Activated CD8-positive, alpha-beta memory T cell treated with anti-CD3 and anti-CD28 coated beads, Interleukin-2, amount 50 U/mL, for 24 hours (primary cell): ENCODE measurements at regions not wholly inside any gene's neighbourhood (a gene's known extent, or its start where the extent isn't known, plus 50 kb on each side); places are given as distances from the start of the nearest gene placed in this dataset.
"Not testable (repeated sequence)": the region's sequence is repeated elsewhere in the genome, so short reads cannot be mapped to it uniquely, and the experiment has no call there.

Experiments
- DNase-seq: peaks from one replicate; pipeline ENCODE4 v3.0.0-alpha.2; 2020; ENCODE audit errors: extremely low read depth

DNA sequence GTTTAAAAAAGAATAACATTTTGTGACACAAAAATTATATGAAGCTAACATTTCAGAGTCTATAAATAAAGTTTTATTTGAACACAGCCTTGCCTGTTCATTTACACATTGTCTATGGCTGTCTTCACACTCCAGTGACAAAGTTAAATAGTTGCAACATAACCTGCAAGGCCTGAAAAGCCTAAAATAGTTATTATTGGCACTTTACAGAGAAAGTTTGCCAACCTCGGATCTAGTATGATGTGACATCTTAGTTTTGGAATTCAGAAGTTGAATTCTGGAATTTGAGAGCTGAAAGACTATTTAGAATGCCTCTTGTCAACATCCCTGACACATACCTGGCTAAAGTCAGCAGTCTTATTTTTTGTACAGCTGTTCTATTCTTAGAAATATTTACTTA lies 68.3 kb downstream of the DYRK2 start:
- DNase-seq = no peak

DNA sequence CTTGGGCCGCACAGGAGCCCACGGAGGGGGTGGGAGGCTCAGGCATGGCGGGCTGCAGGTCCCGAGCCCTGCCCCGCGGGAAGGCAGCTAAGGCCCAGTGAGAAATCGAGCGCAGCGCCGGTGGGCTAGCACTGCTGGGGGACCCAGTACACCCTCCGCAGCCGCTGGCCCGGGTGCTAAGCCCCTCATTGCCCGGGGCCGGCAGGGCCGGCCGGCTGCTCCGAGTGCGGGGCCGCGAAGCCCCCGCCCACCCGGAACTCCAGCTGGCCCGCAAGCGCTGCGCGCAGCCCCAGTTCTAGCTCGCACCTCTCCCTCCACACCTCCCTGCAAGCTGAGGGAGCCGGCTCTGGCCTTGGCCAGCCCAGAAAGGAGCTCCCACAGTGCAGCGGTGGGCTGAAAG lies 70.8 kb downstream of the DYRK2 start:
- DNase-seq = not testable (repeated sequence)

DNA sequence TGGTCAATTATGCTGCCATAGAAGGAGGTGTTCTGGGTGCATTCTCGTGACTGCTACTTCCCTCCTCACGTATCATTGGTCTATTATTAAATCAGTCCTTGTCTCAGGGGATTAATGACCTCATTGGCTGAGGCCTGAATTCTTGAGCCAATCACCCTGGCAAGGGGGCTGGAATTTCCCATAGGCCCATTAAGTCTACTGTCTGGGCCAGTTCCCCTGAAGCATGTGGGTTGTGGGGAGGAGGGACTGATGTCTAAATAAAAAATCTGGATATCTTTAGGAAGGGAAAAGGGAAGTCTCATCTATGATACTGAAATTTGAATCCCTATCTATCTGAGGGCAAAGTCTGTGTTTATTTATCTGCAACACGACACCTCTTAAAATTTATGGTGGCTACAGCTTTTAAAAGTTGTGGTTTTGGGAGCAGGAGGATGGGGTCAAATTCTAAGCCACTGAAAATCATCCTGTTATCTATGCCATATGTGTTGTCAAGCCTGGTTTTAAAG lies 71.9 kb downstream of the DYRK2 start:
- no peak for DNase-seq

DNA sequence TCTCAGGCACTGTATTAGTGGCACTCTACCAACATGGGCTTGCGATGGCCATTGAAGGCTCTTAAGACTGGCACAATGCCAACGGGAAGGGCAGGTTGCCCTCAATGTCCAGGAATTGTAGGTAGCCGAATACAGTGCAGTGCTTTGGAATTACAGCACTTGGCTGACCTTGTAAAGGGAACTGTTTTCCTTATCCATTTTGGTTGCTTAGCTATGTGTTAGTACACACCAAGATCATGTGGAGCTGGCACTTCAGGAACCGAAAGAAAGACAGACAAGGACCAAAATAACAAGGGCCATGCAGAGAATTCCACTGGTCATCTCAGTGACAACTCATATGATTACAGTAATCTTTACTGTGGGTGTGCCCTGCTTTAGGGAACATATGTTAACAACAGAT lies 72.7 kb downstream of the DYRK2 start:
- no peak for DNase-seq

DNA sequence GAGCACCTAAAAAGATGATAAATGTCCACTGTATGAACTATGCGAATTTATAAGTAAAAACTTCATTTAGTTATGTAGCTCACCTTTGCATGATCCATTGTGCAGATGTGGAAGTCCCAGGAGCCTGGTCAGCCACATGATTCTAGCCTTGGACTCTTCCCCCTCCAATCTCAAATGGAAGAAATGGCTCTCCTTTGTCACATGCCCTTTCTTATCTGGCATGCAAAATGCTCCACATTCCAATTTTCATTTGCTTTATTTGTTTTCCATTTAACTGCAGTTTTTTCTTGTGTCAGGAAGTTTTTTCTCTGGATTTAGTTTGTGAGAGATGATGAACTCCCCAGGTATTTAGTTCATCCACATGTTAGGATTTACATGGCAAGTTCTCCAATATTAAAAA lies 73.8 kb downstream of the DYRK2 start:
- DNase-seq = no peak

DNA sequence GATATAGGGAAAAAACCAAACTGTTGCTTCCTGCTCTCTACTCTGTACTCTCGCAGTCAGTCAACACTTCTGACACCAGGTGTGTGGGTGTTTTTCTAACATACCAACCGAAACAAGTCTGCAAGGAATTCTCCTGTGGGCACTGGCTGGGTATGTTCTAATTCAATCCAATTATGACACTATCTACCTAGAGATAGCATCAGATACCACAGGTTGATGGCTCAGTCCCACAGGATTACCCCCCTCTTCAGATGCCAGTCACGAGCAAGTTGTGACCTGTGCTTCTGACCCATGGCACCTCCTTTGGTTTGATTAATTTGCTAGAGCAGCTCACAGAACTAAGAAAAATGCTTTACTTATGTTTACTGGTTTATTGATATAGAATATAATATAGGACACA lies 78.3 kb downstream of the DYRK2 start:
- no peak for DNase-seq

DNA sequence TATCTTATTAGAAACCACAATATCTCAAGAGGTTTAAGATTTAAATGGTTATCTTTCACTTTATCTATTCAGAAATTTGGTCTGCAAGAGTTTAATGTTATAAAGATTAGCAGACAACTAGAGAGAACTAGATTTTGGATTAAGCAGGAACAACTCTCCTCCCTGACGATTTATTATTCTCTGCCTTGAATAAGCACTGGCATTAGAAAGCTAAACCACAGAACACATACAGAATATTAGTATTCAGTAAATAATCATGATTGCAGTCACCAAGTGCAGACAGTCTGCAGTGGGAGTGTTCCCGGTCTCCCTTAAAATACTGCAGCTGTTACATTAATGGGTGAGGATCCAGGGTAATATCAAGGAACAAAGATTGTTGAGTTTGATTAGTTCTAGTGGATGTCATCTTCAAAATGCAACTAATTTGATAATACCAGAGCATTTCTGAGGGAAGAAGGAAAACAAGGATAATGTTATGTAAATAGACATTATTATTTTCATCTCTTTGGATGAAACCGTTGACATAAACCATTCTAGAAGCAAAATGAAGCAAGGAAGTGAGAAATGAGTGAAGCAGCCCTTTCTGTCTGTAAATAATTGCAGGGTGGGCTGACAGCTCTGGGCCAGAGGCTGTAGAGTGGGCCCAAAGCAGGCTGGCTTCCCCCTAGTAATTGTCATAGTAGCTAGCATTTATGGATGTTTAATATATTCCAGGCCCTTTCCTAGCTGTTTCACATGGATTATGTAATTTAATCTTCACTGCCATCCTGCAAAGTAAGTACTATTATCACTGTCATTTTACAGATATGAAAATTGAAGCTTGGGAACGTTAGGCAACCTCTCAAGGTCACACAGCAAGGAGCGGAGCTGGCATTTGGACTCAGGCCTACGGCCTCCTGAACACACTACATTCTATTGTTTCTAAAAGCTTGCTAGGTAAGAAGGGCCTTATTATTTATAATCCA lies 79.4 kb downstream of the DYRK2 start:
- no peak for DNase-seq

DNA sequence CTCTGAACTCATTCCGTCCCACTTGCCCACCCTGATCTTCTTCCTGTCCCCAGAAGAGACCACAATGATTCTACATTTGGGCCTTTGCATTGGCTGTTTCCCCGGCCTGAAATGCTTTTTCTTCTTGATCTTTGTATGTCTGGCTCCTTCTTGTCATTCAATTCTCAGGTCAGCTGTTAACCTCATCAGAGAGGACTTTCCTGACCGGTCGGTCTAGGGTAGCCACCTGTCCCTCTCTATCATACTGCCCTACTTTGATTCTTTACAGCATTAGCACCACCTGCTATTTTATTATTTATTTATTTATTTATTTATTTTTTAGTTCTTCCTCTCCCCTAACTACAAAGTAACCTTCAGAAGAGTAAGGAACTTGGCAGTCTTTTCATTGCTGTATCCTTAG lies 84.3 kb downstream of the DYRK2 start:
- DNase-seq = no peak

DNA sequence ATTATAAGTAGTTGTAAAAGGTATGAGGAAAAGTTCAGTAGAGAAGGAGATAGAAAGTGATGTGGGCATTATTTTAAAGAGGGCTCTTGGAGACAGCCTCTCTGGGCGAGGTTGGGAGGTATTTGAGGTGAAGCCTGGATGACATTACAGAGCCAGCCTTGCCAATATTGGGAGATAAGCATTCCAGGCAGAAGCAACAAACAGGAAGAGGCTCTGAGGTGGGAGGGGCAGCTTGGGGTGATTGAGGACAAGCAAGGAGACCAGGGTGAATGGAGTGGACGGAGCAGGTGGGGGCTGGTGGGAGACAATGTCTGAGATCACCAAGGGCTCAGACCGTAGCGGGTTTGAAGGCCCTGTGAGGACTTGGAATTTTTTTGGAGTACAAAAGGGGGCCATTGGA lies 87.3 kb downstream of the DYRK2 start:
- DNase-seq = no peak

DNA sequence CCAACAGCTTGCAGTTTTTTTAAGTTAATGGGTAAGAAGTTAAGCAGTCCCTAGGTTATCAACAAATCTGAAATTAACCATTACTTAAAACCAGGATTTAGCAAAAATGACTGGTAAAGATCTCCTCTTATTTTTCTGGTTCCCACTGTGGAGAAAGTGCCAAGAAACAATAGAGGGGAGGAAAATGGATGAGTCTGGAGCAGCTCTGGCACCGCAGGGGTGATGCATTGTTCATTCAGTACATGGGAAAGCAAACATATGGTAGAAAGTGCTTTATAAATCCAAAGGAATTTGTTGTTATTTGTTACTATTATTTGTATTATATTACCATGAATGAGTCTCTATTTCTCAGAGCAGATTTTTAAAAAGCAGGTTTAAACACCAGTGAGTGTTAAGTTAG lies 92.2 kb downstream of the DYRK2 start:
- no peak for DNase-seq

DNA sequence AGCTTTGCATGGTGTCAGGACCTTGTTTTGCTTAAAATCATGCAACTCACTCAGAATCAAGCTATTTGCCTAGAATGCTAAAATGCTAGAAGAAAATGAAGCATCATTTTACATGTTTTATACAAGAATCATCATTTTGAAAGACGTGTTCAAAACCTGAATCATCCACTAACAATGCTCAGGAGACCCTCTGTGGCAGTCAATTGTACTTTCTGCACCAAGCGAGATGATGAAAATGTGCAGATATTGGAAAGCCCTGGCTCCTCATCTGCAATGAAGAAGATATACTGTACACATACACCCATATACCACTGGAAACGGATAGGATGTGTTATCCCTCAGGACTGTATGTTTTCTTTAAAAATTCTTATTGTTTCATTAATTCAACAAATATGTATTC lies 92.7 kb downstream of the DYRK2 start:
- DNase-seq = no peak

DNA sequence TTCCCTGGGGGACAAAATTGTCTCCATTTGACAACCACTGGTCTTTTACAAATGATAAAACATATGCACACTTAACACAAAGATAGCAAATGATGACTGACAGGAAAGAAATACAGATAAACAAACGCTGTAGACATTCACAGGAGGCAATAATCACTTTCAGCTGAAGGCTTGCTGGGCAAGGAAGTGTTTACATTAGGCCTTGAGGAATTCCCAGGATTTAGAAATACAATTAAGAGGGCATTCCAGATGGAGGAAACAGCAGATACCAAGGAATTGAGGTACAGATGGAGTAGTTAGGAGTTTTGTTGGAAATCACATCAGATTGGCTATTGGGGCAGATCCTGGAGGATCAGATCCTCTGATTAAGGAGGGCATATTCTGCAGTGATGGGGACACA lies 93.9 kb downstream of the DYRK2 start:
- no peak for DNase-seq

DNA sequence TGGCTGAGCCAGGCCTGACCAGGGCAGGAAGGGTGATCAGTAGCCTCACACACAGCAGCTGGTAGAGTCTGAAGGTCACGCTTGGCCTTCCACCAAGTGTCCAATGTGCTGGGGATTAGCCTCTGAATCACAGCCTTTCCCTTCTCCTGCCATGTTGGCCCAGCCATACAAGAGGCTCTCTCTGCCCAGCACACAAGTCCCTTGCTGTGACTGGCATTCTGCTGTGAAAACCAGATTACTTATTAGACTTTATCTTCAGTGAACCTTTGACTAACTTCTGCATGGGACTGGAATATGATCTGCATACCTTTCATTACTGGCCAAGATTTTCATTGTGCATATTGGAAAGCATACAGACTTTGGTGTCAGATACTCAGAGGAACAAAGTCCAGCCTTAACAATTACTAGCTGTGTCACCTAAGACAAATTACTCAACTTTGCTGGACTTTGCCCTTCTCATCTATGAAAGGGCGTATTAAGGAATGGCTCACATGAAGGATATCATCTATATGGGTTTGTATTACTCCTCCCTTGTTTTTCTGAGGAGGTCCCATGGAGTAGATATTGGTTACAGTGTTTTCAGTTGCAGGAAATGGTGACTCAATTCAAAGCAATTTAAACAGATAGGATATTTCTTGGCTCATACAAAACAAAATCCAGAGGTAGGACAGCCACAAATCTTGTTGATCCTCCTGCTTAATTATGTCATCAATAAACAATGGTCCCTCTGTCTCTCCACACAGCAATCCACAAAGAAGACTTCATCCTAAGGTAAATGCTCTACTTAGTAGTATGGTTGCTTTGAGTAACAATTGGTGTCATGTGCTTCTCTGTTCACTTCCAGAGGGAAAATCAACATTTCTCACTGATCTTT lies 99.6 kb downstream of the DYRK2 start:
- DNase-seq = no peak

DNA sequence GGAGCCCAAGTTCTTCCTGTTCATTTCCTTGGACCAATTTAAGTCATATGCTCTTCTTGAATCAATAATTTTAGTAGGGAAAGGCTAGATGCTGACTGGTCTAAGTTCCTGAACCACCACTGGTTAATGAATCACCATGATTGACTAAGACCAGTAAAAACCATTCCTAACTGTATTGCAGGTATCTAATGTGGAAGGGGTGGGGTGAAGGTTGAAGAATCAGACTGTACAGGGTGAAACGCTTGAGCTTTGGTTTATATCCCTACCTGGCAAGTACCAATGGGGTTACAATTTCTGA lies 100.1 kb downstream of the DYRK2 start:
- DNase-seq = no peak

DNA sequence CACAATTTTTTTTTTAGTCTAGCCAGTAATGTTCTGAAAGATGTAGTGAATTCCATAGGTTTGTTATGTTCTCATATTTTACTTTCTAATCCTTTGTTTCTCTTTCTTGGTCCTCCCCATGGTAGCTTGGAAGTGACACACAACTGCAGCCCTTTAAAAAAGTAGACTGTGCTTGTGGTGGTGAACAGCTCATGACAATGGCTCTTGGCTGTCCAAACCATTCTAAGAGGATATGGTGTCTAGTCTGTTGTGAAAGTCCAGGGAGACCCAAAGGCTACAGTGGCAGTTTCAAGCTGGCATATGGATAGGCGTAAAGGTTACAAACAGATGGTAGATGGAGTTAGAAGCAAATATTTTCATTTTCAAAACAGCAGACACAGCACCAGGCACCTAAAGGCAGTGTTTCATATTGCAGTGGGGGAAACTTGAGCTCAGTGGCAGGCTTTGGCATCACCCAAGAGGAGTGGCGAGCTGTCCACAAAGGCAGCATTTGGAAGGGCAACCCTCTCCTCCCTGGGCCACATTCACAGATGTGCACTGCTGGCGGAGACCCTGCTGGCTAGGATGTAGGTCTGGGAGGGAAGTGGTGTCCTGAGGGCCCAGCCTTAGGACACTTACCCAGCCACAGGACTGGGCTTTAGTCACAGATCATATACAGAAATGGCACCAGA lies 102.1 kb downstream of the DYRK2 start:
- no peak for DNase-seq

DNA sequence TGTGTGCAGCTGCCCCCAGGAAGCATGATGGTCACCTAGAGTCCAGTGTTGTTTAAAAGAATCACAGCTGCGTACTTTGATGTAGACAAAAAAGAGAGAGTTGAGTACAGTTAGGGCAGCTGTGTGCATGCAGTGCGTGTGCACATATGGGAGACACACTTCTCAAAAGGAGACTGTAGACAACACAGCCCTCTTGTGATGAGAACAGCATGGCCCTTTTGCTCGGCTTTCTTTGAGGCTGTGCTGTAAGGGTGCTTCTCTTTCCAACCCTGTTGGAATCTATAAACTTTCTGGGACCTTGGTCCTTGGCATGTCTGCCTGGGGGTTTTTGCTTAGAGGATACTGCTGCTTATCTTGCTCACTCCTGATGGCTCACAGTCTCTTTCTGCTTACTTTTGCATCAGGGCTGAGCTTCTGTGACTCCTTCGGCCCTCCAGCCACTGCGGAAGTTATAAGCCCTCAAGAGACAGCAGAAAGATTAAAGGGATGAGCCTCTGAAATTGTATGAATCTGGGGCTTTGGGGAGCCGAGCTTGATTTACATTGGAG lies 102.9 kb downstream of the DYRK2 start:
- no peak for DNase-seq

DNA sequence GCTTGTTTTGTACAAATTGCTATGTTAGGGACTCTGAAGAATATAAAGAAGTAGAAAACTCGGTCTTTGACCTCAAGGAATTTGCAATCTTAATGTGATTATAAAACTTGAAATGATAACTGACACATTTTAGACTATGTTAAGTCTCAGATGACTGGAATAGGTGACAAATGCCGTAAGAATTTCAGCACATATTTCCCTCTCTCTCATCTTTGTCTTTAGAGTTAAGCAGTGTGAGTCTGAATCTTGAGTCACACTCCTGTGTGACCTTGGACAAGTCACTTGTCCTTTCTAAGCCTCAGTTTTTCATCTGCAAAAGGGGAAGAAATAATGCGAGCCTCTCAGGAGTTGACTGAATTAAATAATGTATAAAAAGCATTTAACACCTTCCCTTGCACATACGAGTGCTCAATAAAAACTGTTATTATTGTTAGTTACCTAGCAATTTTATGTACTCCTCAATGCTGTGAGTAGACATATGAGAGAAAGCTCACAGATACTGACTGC lies 103.7 kb downstream of the DYRK2 start:
- no peak for DNase-seq

DNA sequence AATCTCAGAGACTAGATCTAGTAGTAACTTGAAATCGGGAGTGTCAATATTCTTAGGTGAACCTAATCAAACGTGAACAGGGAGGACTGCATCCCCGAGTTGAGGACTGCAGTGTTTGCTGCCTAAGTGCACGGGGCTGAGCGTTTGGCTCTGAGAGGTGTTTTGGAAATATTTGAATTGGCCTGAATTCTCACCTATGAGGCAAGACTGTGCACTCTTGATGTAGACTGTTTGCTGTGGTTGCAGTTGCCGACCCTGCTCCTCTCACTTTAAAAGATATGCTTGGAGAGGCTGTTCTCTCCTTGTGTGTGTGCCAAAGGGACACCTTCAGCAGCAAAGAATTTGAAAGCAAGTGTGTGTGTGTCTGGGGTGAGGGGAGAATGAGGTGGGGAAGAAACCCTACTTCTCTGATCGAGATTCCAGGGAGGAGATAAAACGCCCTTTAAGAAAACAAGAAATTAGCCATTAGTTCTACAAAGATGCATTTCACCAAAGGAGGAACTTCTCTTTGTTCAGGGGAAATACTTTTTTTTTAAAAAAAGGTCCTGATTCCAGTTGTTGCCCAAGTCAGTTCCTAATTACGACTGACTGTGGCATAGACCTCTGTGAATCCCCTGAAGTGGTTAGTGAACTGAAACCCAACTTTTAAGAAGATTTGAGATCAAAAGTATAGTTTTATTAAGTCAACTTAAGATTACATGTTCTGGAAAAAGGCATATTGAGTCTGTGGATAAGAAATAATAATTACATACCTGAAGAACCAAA lies 106.6 kb downstream of the DYRK2 start:
- no peak for DNase-seq

DNA sequence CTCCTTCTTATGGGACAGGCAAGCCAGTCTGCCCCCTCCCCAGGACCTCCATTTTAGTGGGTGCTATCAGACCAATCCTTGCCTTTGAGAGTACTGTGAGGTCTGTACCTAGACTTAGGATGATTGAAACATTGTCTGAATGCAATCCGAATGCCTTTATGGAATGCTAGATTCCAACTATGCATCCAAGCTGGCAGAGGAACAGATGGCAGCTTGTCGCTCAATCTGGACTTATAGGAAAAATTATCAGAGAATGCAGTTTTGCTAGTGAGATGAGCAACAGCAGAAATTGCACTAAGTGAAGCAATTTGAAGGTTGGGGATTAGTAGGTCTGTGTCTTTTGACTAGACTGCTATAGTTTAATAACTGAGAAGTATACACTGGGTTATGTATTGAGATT lies 109.1 kb downstream of the DYRK2 start:
- no peak for DNase-seq

DNA sequence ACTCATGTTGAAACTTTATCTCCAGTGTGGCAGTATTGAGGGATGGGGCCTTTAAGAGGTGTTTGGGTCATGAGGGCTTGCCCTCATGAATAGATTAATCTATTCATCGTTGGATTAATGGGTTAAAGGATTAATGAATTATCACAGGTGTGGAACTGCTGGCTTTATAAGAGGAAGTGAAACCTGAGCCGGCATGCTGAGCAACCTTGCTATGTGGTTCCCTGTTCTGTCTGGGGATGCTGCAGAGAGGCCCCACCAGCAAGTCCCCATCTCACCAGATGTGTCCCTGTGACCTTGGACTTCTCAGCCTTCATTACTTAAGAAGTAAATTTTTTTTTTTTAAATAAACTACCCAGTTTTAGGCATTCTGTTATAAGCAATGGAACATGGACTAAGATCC lies 109.6 kb downstream of the DYRK2 start:
- no peak for DNase-seq

DNA sequence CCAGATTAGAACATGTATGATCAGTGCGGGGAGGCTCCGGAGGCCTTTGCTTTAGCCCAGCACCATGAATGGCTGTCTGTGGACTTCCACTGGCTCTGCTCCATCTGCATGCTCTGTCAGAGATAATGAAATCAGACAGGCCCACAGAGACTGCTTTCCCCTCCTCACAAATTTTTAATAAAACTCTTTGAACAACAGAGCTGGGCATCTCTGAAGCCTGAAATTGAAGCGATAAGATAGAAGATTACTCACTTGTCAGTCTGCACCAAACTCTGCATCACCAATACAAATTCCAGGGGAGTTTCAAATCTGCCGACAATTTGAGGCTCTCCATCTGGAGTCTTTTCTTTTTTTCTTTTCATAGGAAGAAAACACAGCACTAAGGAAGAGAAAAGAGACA lies 110.0 kb downstream of the DYRK2 start:
- DNase-seq = no peak
